Type B pancreatic cell (in vitro differentiated cells): ENCODE measurements at regions not wholly inside any gene's neighbourhood (a gene's known extent, or its start where the extent isn't known, plus 50 kb on each side); places are given as distances from the start of the nearest gene placed in this dataset.

Experiments
- DNase-seq: peaks from one replicate; pipeline ENCODE4 v3.0.0; 2021; ENCODE audit warnings: mixed read lengths; ENCODE audit not compliant: unreplicated experiment; ENCODE audit errors: extremely low spot score
- H3K27ac Mint-ChIP-seq: 2 replicates; pipeline ENCODE4 v1.8.0; 2021; ENCODE audit warnings: mild to moderate bottlenecking, mixed read lengths
- H3K27me3 Mint-ChIP-seq: 2 replicates; pipeline ENCODE4 v1.8.0; 2021; ENCODE audit warnings: mixed read lengths
- H3K36me3 Mint-ChIP-seq: 2 replicates; pipeline ENCODE4 v1.8.0; 2021; ENCODE audit warnings: mixed read lengths
- H3K4me1 Mint-ChIP-seq: one replicate; pipeline ENCODE4 v1.8.0; 2021; ENCODE audit warnings: mixed read lengths; ENCODE audit not compliant: unreplicated experiment
- H3K4me3 Mint-ChIP-seq: 2 replicates; pipeline ENCODE4 v1.8.0; 2021; ENCODE audit warnings: mild to moderate bottlenecking, mixed read lengths
- H3K9me3 Mint-ChIP-seq: 2 replicates; pipeline ENCODE4 v1.8.0; 2021; ENCODE audit warnings: mixed read lengths
- CTCF ChIP-seq: fragments of 200-600 bp; sonication (generic); conservative IDR thresholded peaks from 2 replicates; pipeline ENCODE4 v1.5.0; 2021; ENCODE audit warnings: antibody characterized with exemption, mild to moderate bottlenecking

GRCh38 chr13:22081430-22081829 is 410.6 kb downstream of the FGF9 start:
- no peak for TF ChIP-seq CTCF
- DNase-seq, result no peak
- Mint-ChIP-seq H3K4me3 (no peak overlapping the region), H3K36me3 (no peaks in the 10 kb centered on the region), H3K27ac (no peak overlapping the region), H3K9me3 (peaks cover 1% of the 10 kb centered on the region), H3K4me1 (peaks cover 8% of the 10 kb centered on the region), H3K27me3 (peaks cover 3% of the 10 kb centered on the region)

DNA sequence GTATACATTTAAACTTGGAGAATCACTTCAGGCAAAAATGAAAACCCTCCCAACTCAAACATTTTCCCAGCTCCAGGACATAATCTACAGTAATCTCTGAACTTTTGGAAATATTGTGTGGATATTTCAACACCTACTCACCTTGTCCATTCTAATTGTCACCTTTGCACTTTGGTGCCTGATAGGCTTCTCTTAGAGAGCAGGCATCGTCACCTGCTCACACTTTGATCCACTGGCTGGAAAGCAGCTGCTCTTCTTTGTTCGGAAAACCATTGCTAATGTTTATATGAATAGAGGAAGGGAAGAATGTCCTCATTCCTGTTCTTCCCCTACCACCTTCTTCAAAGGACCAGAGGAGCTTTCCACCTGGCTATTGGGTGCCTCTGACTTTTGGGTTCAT is 411.2 kb downstream of the FGF9 start:
- Mint-ChIP-seq H3K4me1 (peaks cover 10% of the 10 kb centered on the region), H3K27me3 (peaks cover 3% of the 10 kb centered on the region), H3K36me3 (no peaks in the 10 kb centered on the region), H3K4me3 (no peak overlapping the region), H3K9me3 (peaks cover 7% of the 10 kb centered on the region), H3K27ac (no peak overlapping the region)
- DNase-seq, result no peak
- TF ChIP-seq CTCF, result no peak

- Mint-ChIP-seq H3K4me1 (peaks cover 7% of the 10 kb centered on the region), H3K36me3 (no peaks in the 10 kb centered on the region), H3K27me3 (peaks cover 3% of the 10 kb centered on the region), H3K9me3 (peaks cover 10% of the 10 kb centered on the region), H3K4me3 (no peak overlapping the region), H3K27ac (no peak overlapping the region)
- no peak for DNase-seq
- no peak for TF ChIP-seq CTCF
These were observed 411.7 kb downstream of the FGF9 start for GRCh38 chr13:22082437-22083100.

GRCh38 chr13:22085001-22085400 is 414.1 kb downstream of the FGF9 start:
- TF ChIP-seq CTCF, result no peak
- Mint-ChIP-seq H3K27me3 (peaks cover 3% of the 10 kb centered on the region), H3K36me3 (no peaks in the 10 kb centered on the region), H3K9me3 (peaks cover 15% of the 10 kb centered on the region), H3K4me1 (peaks cover 10% of the 10 kb centered on the region), H3K4me3 (no peak overlapping the region), H3K27ac (no peak overlapping the region)
- DNase-seq, result no peak

GRCh38 chr13:22086597-22087330 is 415.9 kb downstream of the FGF9 start:
- H3K4me1 Mint-ChIP-seq, result peaks cover 17% of the 10 kb centered on the region
- no peak for DNase-seq
- no peak for TF ChIP-seq CTCF
- no peak overlapping the region for H3K4me3 Mint-ChIP-seq
- no peak overlapping the region for H3K27ac Mint-ChIP-seq
- peaks cover 27% of the 10 kb centered on the region for H3K9me3 Mint-ChIP-seq
- peaks cover under 1% of the 10 kb centered on the region for H3K27me3 Mint-ChIP-seq
- no peaks in the 10 kb centered on the region for H3K36me3 Mint-ChIP-seq
